ENCODE measurements at regions not wholly inside any gene's neighbourhood (a gene's known extent, or its start where the extent isn't known, plus 50 kb on each side); places are given as distances from the start of the nearest gene placed in this dataset.

- in situ Hi-C loops (cut with MboI; ENCODE audit: low sequenced_read_pairs) = no loop called here
- CTCF ChIA-PET = no interaction called here
These were observed 356.3 kb downstream of the EMP1 start for GRCh38 chr12:13552830-13553229.

More at GRCh38 chr12:13552830-13553229, 356.3 kb downstream of the EMP1 start:
- Histone ChIP-seq H3K9me3 (ENCODE audit: control insufficient read depth, insufficient read depth, low read length) (no peaks in the 10 kb centered on the region), H4K91ac (ENCODE audit: insufficient read depth, low read depth, low read length) (no peak overlapping the region), H2BK15ac (ENCODE audit: low read depth, low read length) (no peak overlapping the region), H3K4me3 (ENCODE audit: insufficient read depth, low read depth, low read length) (no peak overlapping the region), H3K4me1 (ENCODE audit: control insufficient read depth, insufficient read depth, low read length) (no peaks in the 10 kb centered on the region), H2AK9ac (replicated peaks; ENCODE audit: low read depth, low read length, poor library complexity) (no peak overlapping the region), H3K4me2 (ENCODE audit: low read depth, low read length) (no peak overlapping the region), H4K20me1 (ENCODE audit: insufficient read depth, low read length) (no peaks in the 10 kb centered on the region), H3K27me3 (ENCODE audit: control insufficient read depth, insufficient read depth, low read length) (no peaks in the 10 kb centered on the region), H3K9me1 (ENCODE audit: insufficient read depth, low read length) (no peaks in the 10 kb centered on the region), H2BK20ac (ENCODE audit: low read depth, low read length) (no peak overlapping the region), H4K8ac (ENCODE audit: low read depth in 2 of 2, low read length in 2 of 2) (no peak overlapping the region), H3K18ac (ENCODE audit: low read depth, low read length) (no peak overlapping the region), H3K36me3 (ENCODE audit: control insufficient read depth, insufficient read depth, low read length) (no peaks in the 10 kb centered on the region), H2AFZ (replicated peaks; ENCODE audit: low read length, poor library complexity) (no peak overlapping the region), H3K23ac (ENCODE audit: low read depth, low read length) (no peak overlapping the region), H3K4ac (ENCODE audit: low read depth, low read length) (no peak overlapping the region), H2BK120ac (ENCODE audit: low read depth, low read length) (no peak overlapping the region), H3K79me1 (ENCODE audit: low read depth in 1 of 2, low read length in 2 of 2) (no peaks in the 10 kb centered on the region), H3K56ac (ENCODE audit: extremely low read depth, insufficient read depth, low read length) (no peak overlapping the region), H3K14ac (replicated peaks; ENCODE audit: low read depth, low read length) (no peak overlapping the region), H4K5ac (ENCODE audit: low read depth, low read length) (no peak overlapping the region), H2AK5ac (ENCODE audit: low read depth, low read length) (no peak overlapping the region), H3K27ac (ENCODE audit: insufficient read depth, low read length) (no peak overlapping the region), H2BK5ac (ENCODE audit: low read depth, low read length, poor library complexity, severe bottlenecking) (no peak overlapping the region), H3K9ac (ENCODE audit: low read depth, low read length) (no peak overlapping the region)
- DNase-seq = no peak
- BruUV-seq (replicated peaks) = no TSS peak
- POLR2A ChIA-PET (ENCODE audit: unreplicated experiment) = no interaction called here
- no peak for ATAC-seq (ENCODE audit: low read depth)
- TF ChIP-seq POLR2A (IDR thresholded peaks at IDR 0.05; ENCODE audit: low read depth, low read length) (no peak), CHD1 (IDR thresholded peaks at IDR 0.05; ENCODE audit: low read depth, low read length) (no peak), SMC3 (IDR thresholded peaks at IDR 0.05; ENCODE audit: low read depth, low read length) (no peak), MXI1 (IDR thresholded peaks at IDR 0.05; ENCODE audit: borderline replicate concordance, low read depth, low read length) (no peak), CTCF (conservative IDR thresholded peaks at IDR 0.05; ENCODE audit: low read depth, low read length) (no peak), RFX5 (IDR thresholded peaks at IDR 0.05; ENCODE audit: low read depth, low read length) (no peak), RCOR1 (IDR thresholded peaks at IDR 0.05; ENCODE audit: insufficient replicate concordance, low read length) (no peak), BHLHE40 (IDR thresholded peaks at IDR 0.05; ENCODE audit: low read depth, low read length) (no peak), ELK1 (IDR thresholded peaks at IDR 0.05; ENCODE audit: borderline replicate concordance, low read depth, low read length) (no peak), CEBPB (IDR thresholded peaks at IDR 0.05; ENCODE audit: low read depth, low read length) (no peak), MAFK (IDR thresholded peaks at IDR 0.05; ENCODE audit: low read depth, low read length) (no peak), FOS (IDR thresholded peaks at IDR 0.05; ENCODE audit: low read depth, low read length) (no peak), USF2 (IDR thresholded peaks at IDR 0.05; ENCODE audit: low read depth, low read length) (no peak), RAD21 (IDR thresholded peaks at IDR 0.05; ENCODE audit: low read length) (no peak)
- dilution Hi-C loops (cut with HindIII; ENCODE audit: low sequenced_read_pairs, unreplicated experiment) = no loop called here
- 36% methylated on average over 4 of the region's 4 CpGs; no CpG with 5 or more reads in 1 of the 2 experiments for WGBS, 2 experiments (ENCODE audit: extremely low coverage in 2 of 2, insufficient read length in 1 of 2)
- intact Hi-C loops (cut with micrococcal nuclease) = no loop called here

Measured in IMR-90 (cell line).